ENCODE measurements at regions not wholly inside any gene's neighbourhood (a gene's known extent, or its start where the extent isn't known, plus 50 kb on each side); places are given as distances from the start of the nearest gene placed in this dataset.
"Not testable (repeated sequence)": the region's sequence is repeated elsewhere in the genome, so short reads cannot be mapped to it uniquely, and the experiment has no call there.

DNA sequence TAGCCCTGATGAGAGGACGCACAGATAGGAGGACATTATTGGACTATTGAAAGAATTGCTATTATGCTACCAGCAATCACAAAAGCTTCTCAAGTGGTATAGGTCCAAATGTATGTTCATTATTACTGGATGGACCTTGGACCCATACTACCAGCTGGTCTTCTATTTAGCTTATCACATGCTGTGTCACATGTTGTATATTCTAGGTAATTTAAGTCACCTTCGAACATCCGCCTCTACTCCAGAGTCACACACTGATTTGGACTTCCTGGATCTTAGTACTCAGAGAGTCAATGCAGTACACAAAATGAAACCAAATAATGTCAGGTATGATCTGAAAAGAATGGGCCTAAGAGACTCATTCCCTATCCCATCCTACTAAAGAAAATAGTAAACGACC is 534.0 kb upstream of the API5 start:
- intact Hi-C loops (cut with DNase I; ENCODE audit: low total_unique reads), result no loop called here
- no peaks in the 10 kb centered on the region for H3K27me3 ChIP-seq
- H3K4me1 ChIP-seq, result no peaks in the 10 kb centered on the region
- H3K36me3 ChIP-seq, result no peaks in the 10 kb centered on the region
- DNase-seq, result no peak
- in situ Hi-C loops (cut with MboI; ENCODE audit: low pct_ligation_motif_present in 1 of 4, low pct_unique_long_range_greater_than_20kb in 1 of 4, low sequenced_read_pairs in 3 of 4), result loop anchor here in 2 of 4 donors (10.0 kb wide), 1 partner anchor 507 kb away; no protein-coding TSS in a partner anchor
- WGBS, 2 donors (ENCODE audit: low coverage in 1 of 2), result 43 to 73% methylated on average over 2 to 4 of the region's 4 CpGs
- no peak for TF ChIP-seq POLR2A (IDR thresholded peaks at IDR 0.05)
- TF ChIP-seq, protein P1, sequence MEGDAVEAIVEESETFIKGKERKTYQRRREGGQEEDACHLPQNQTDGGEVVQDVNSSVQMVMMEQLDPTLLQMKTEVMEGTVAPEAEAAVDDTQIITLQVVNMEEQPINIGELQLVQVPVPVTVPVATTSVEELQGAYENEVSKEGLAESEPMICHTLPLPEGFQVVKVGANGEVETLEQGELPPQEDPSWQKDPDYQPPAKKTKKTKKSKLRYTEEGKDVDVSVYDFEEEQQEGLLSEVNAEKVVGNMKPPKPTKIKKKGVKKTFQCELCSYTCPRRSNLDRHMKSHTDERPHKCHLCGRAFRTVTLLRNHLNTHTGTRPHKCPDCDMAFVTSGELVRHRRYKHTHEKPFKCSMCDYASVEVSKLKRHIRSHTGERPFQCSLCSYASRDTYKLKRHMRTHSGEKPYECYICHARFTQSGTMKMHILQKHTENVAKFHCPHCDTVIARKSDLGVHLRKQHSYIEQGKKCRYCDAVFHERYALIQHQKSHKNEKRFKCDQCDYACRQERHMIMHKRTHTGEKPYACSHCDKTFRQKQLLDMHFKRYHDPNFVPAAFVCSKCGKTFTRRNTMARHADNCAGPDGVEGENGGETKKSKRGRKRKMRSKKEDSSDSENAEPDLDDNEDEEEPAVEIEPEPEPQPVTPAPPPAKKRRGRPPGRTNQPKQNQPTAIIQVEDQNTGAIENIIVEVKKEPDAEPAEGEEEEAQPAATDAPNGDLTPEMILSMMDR (IDR thresholded peaks at IDR 0.05), result no peak
- H3K27ac ChIP-seq, result no peak overlapping the region
- H3K4me3 ChIP-seq, result no peak overlapping the region
- no peaks in the 10 kb centered on the region for H3K9me3 ChIP-seq

DNA sequence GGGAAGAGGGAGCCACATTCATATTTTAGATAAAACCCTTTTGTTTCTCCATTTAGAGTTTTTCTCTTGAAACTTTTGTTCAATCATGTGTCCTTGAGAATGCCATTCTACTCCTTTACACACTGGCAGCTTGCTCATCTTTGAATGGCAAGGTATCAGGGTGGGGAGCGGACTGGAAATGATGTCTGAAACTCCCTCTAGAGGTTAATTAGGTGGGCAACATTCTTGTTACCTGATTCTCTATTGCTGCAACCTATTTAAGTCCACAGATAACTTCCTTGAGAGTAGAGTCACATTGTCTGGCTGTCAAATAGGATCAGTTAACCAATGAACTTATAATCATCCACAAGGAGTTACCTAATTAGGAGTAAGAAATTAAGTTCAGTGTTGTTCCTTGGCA is 533.6 kb upstream of the API5 start:
- no peaks in the 10 kb centered on the region for H3K36me3 ChIP-seq
- 80 to 81% methylated on average over 1 of the region's 1 CpG for WGBS, 2 donors (ENCODE audit: low coverage in 1 of 2)
- no peak overlapping the region for H3K27ac ChIP-seq
- TF ChIP-seq, protein P1 (IDR thresholded peaks at IDR 0.05), result no peak
- TF ChIP-seq POLR2AphosphoS5 (IDR thresholded peaks at IDR 0.05), result no peak
- TF ChIP-seq POLR2A (IDR thresholded peaks at IDR 0.05), result no peak
- TF ChIP-seq EP300 (IDR thresholded peaks at IDR 0.05; ENCODE audit: low read depth), result no peak
- in situ Hi-C loops (cut with MboI; ENCODE audit: low pct_ligation_motif_present in 1 of 4, low pct_unique_long_range_greater_than_20kb in 1 of 4, low sequenced_read_pairs in 3 of 4), result loop anchor here in 2 of 4 donors (10.0 kb wide), 1 partner anchor 507 kb away; no protein-coding TSS in a partner anchor
- H3K4me3 ChIP-seq, result no peak overlapping the region
- H3K27me3 ChIP-seq, result no peaks in the 10 kb centered on the region
- no peaks in the 10 kb centered on the region for H3K9me3 ChIP-seq
- intact Hi-C loops (cut with DNase I; ENCODE audit: low total_unique reads), result no loop called here
- DNase-seq, result no peak
- no peaks in the 10 kb centered on the region for H3K4me1 ChIP-seq

- no peak overlapping the region for H3K27ac ChIP-seq
- WGBS, 2 donors (ENCODE audit: low coverage in 1 of 2), result 57% methylated on average over 3 of the region's 3 CpGs; no CpG with 5 or more reads in 1 of the 2 donors
- H3K36me3 ChIP-seq, result no peaks in the 10 kb centered on the region
- H3K4me1 ChIP-seq, result no peaks in the 10 kb centered on the region
- TF ChIP-seq, protein P1 (IDR thresholded peaks at IDR 0.05), result no peak
- no peak for TF ChIP-seq POLR2AphosphoS5 (IDR thresholded peaks at IDR 0.05)
- no peak for TF ChIP-seq EP300 (IDR thresholded peaks at IDR 0.05; ENCODE audit: low read depth)
- no peak for TF ChIP-seq POLR2A (IDR thresholded peaks at IDR 0.05)
- intact Hi-C loops (cut with DNase I; ENCODE audit: low total_unique reads), result no loop called here
- in situ Hi-C loops (cut with MboI; ENCODE audit: low pct_ligation_motif_present in 1 of 4, low pct_unique_long_range_greater_than_20kb in 1 of 4, low sequenced_read_pairs in 3 of 4), result loop anchor here in 2 of 4 donors (10.0 kb wide), 1 partner anchor 505 kb away; no protein-coding TSS in a partner anchor
- no peaks in the 10 kb centered on the region for H3K27me3 ChIP-seq
- no peak overlapping the region for H3K4me3 ChIP-seq
- no peak for DNase-seq
- H3K9me3 ChIP-seq, result no peaks in the 10 kb centered on the region
Measured at GRCh38 chr11:42779555-42779954, 532.2 kb upstream of the API5 start.

- WGBS, 2 donors (ENCODE audit: low coverage in 1 of 2), result 40 to 76% methylated on average over 1 of the region's 1 CpG
- DNase-seq, result no peak
- no peaks in the 10 kb centered on the region for H3K4me1 ChIP-seq
- intact Hi-C loops (cut with DNase I; ENCODE audit: low total_unique reads) (no loop called here), in situ Hi-C loops (cut with MboI; ENCODE audit: low pct_ligation_motif_present in 1 of 4, low pct_unique_long_range_greater_than_20kb in 1 of 4, low sequenced_read_pairs in 3 of 4) (no loop called here)
- no peak overlapping the region for H3K27ac ChIP-seq
- no peak overlapping the region for H3K4me3 ChIP-seq
- H3K9me3 ChIP-seq, result no peaks in the 10 kb centered on the region
- H3K27me3 ChIP-seq, result no peaks in the 10 kb centered on the region
- TF ChIP-seq EP300 (IDR thresholded peaks at IDR 0.05; ENCODE audit: low read depth) (no peak), POLR2A (IDR thresholded peaks at IDR 0.05) (no peak), POLR2AphosphoS5 (IDR thresholded peaks at IDR 0.05) (no peak)
- TF ChIP-seq, protein P1 (IDR thresholded peaks at IDR 0.05), result no peak
- H3K36me3 ChIP-seq, result no peaks in the 10 kb centered on the region
Measured at GRCh38 chr11:42786981-42787380, 524.8 kb upstream of the API5 start.

DNA sequence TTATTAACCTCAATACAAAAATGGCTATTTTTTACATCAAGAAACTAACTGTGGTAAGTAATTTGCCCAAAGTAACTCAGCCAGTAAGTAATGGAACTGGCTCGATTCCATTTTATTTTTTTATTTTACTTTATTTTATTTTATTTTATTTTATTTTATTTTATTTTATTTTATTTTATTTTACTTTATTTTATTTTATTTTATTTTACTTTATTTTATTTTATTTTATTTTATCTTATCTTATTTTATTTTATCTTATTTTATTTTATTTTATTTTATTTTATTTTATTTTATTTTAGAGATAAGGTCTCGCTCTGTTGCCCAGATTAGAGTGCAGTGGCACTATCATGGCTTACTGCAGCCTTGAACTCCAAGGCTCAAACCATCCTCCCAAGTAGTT is 516.3 kb upstream of the API5 start:
- WGBS, 2 donors (ENCODE audit: low coverage in 1 of 2), result 95% methylated on average over 2 of the region's 2 CpGs; no CpG with 5 or more reads in 1 of the 2 donors
- not testable (repeated sequence) for H3K9me3 ChIP-seq

More for the DNA sequence above, 516.3 kb upstream of the API5 start:
- DNase-seq; H3K27ac ChIP-seq; H3K4me3 ChIP-seq; H3K36me3 ChIP-seq; in situ Hi-C loops (cut with MboI; ENCODE audit: low pct_ligation_motif_present in 1 of 4, low pct_unique_long_range_greater_than_20kb in 1 of 4, low sequenced_read_pairs in 3 of 4); H3K4me1 ChIP-seq; H3K27me3 ChIP-seq; intact Hi-C loops (cut with DNase I; ENCODE audit: low total_unique reads): not testable (repeated sequence)

Data from transverse colon (tissue), 4 donors.